ENCODE measurements at regions not wholly inside any gene's neighbourhood (a gene's known extent, or its start where the extent isn't known, plus 50 kb on each side); places are given as distances from the start of the nearest gene placed in this dataset.

DNA sequence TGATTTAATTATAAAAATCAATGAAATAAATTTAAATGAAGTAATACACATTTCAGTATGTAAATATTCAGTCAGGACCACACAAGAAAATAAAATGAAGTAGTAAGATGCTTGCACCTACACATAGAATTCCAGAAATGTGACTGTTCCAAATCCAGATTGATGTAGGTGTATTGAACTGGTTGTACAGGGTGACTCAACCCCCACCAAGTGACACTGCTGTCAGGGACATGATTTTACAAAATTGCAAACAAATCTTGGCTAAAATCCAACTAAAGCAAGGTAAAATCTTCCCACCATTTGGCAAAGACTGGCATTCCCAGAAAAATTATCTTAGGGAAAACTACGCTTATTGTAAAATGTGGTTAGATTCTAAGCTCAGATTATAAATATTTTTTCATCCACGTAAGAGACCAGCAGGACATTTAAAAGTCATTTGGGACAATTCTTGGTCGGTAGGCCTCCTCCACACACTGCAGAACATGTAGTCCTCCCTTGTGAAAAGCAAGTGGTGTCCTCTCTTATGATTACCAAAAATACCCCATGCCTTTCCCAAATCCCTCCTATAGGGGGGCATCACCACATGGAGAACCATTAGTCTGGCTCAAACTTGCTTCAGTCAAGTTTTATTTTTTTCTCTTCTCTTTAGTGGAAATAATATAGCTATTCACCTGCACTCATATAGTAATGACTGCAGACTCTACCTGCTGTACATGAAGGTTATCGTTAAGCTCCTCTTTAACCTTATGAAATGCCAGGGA is 287.1 kb upstream of the SMIM30 start:
- Histone ChIP-seq H3K36me3 (no peaks in the 10 kb centered on the region), H3K4me1 (no peaks in the 10 kb centered on the region), H3K27ac (no peak overlapping the region), H3K9me3 (replicated peaks) (no peaks in the 10 kb centered on the region), H3K27me3 (no peaks in the 10 kb centered on the region), H3K4me3 (no peak overlapping the region)
- DNase-seq: no peak

DNA sequence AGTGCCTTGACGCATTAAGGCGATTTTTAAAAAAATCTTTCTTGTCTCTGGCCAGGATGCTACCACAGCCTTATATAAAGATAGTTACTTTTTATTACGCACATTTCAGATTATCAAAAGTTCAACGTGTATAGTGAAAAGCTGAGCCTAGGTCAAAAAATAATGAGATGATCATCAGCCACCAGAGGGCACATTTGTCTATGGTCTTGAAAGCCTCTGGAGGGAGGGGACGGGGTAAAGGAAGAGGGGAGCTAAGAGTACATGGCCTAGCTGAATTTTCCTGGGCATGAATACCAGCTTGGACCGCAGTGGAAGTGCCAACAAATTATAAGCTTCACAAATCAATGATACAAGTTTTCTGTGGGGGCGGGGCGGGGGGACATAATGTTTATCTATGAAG is 285.9 kb upstream of the SMIM30 start:
- Histone ChIP-seq H3K27me3 (no peaks in the 10 kb centered on the region), H3K4me3 (no peak overlapping the region), H3K27ac (no peak overlapping the region), H3K36me3 (no peaks in the 10 kb centered on the region), H3K4me1 (no peaks in the 10 kb centered on the region), H3K9me3 (replicated peaks) (0 out of 2 replicates have a peak, but pooled peaks cover 4% of the 10 kb centered on the region)
- DNase-seq: peak; percentile 14 to 41

DNA sequence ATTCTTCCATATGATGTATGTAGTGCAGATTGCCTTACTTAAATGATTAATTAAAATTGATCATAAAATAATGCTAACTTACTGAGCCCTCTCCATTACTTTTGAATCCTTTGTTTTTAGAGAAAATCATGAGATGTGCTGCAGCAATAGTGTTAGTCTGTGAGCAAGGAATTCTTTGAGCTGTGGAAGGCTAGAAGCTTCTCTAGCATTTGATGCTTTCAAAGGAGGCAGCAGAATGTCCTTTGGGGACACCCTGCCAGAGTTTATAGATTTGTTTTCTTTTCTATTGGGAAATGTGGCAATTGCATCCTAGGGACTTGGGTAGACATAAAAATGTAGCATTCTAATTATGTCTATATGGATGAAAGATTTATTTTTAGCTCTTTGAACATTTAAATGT is 284.1 kb upstream of the SMIM30 start:
- no peak overlapping the region for H3K27ac ChIP-seq
- H3K36me3 ChIP-seq: no peaks in the 10 kb centered on the region
- no peak overlapping the region for H3K4me3 ChIP-seq
- H3K27me3 ChIP-seq: no peaks in the 10 kb centered on the region
- no peak for DNase-seq
- 0 out of 2 replicates have a peak, but pooled peaks cover 4% of the 10 kb centered on the region for H3K9me3 ChIP-seq (replicated peaks)
- no peaks in the 10 kb centered on the region for H3K4me1 ChIP-seq

DNA sequence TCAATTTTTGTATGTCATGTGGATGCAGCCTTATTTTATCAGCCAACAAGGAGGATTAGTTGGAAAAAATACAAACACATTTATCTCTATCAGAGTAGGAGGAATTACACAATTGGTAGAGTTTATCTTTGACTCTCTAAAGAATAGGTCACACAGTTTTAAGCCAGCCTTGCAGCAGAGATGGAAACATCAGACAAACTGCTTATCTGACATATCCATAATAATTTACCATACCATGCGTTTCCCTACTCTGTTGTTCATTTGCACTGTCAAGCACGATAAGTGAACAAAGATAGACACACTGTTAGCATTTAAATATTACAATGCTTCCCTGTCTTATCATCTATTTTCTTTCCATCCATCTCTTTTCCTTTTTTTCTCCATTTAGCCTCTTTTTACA is 283.7 kb upstream of the SMIM30 start:
- Histone ChIP-seq H3K9me3 (replicated peaks) (0 out of 2 replicates have a peak, but pooled peaks cover 4% of the 10 kb centered on the region), H3K4me3 (no peak overlapping the region), H3K27ac (no peak overlapping the region), H3K36me3 (no peaks in the 10 kb centered on the region), H3K4me1 (no peaks in the 10 kb centered on the region), H3K27me3 (no peaks in the 10 kb centered on the region)
- DNase-seq: no peak

DNA sequence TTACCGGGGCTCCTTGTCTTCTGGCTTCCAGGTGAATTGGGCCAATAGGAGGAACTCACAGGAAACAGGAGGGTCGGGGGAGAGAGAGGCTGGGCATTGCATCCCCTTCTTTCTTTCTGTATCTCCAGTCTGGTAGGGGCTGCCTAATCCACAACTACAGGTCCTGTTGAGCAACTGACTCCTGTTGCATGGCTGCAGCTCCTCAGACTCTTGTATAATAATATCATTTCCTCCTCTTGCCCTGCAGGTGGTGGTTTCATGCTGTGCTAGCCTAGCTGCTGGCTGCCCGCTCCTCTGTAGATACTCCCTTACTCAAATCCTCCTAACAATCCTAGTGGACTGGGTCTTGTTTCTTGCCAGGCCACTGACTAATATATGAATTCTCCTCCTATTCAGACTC is 276.5 kb upstream of the SMIM30 start:
- no peak overlapping the region for H3K27ac ChIP-seq
- H3K4me1 ChIP-seq: peaks cover 29% of the 10 kb centered on the region
- no peaks in the 10 kb centered on the region for H3K36me3 ChIP-seq
- DNase-seq: no peak
- H3K4me3 ChIP-seq: no peak overlapping the region
- no peaks in the 10 kb centered on the region for H3K27me3 ChIP-seq
- 0 out of 2 replicates have a peak, but pooled peaks cover 3% of the 10 kb centered on the region for H3K9me3 ChIP-seq (replicated peaks)

DNA sequence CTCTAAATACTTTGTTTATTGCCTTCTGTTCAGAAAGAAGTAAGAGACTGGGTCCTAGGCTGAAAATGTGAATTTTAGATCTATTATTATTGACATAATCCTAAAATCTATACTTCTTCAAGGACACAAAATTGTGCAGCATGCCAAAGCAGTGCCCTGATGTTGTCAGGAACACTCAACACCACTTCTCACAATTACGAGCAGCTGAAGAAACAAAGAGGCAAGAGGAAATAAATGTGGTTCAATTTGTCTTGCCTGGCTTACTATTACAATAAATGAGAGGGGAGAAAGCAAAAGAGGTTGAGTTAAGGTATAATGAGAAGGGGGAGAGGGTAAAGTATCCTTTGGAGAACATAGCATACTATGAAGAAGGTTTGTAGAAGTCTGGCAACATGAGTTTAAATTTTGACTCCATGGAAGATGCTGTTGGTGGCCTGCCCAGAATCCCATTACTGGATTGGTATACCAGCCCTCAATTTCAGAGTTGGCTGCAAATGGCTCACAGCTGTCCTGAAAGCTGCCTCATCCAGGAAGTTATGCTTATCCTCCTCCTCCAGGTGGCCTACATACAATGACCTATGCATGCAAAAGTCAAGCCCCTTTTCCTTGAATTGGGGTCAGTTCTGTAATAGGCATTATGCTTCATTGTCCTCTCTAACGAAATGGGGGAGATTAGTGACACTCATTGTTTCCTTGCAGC is 274.6 kb upstream of the SMIM30 start:
- peaks cover 29% of the 10 kb centered on the region for H3K4me1 ChIP-seq
- no peaks in the 10 kb centered on the region for H3K27me3 ChIP-seq
- peak; percentile 82 to 90 for DNase-seq
- H3K4me3 ChIP-seq: no peak overlapping the region
- peak overlapping the region; percentile 92 for H3K27ac ChIP-seq
- H3K36me3 ChIP-seq: no peaks in the 10 kb centered on the region
- peaks cover 13% of the 10 kb centered on the region; the same call in 1 of the 2 replicates for H3K9me3 ChIP-seq (replicated peaks)

DNA sequence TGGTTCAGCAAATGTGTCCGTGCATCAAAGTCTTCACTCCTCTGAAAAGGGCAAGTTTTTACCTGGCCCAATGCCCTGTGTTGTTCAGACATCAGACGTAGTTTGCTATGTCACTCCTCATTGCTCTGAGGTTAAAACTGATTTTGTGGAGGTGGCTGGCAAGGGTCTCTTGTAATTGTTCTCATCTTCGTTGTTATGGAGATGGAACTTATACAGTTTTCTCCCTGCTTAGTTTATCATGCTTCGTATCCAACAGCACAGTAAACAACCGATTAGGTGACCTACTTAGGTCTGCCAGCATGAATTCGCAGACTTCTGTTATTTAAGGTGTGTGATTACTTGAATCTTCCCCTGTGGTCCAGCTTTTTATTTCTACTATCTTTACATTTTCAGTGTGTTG is 274.1 kb upstream of the SMIM30 start:
- Histone ChIP-seq H3K36me3 (no peaks in the 10 kb centered on the region), H3K27me3 (no peaks in the 10 kb centered on the region), H3K4me3 (no peak overlapping the region), H3K27ac (peak overlapping the region; percentile 92), H3K4me1 (peaks cover 29% of the 10 kb centered on the region), H3K9me3 (replicated peaks) (peaks cover 13% of the 10 kb centered on the region; the same call in 1 of the 2 replicates)
- DNase-seq: peak; percentile 23 to 66

DNA sequence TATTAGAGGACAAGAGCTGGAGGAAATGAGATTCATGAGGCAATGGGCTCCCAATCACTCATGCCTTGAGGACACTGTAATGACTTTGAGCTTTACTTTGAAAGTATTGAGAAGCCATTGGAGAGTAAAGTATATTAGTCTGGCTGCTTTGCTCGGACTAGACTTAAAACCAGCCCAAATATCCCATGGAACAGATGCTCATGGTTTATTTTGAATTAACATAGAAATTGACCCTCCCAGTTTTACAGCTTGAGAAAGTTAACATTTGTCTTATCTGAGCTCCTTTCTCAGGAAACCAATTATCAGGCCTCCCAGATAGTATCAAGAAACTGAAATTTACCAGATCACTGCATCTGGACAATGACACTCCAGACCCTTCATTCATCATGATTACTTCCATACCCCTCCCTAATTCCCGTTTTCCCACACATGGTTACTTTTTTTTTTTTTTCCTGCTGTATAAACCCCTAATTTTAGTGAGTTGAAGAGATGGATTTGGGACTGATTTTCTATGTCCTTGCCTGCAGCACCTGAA is 270.8 kb upstream of the SMIM30 start:
- Histone ChIP-seq H3K4me1 (peaks cover 28% of the 10 kb centered on the region), H3K27ac (no peak overlapping the region), H3K36me3 (no peaks in the 10 kb centered on the region), H3K4me3 (no peak overlapping the region), H3K27me3 (no peaks in the 10 kb centered on the region), H3K9me3 (replicated peaks) (peaks cover 13% of the 10 kb centered on the region; the same call in 1 of the 2 replicates)
- no peak for DNase-seq

DNA sequence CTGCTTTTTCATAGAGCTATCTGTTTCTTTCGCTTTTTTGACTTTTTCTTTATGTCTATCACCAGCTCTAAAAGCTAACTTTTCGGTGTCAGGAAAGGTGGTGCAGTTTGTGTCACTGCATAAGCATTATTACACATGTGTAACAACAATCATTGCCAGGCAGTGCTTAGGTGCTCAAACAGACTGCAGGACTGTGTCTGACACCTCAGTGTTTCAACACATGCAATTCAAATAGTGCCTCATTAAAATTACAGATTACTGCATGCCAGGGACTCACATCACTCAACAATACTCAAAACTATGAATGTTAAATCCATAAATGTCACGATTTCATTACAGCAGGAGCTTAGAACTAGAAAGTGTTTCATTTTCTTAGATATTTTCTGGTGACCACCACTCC is 265.3 kb upstream of the SMIM30 start:
- no peaks in the 10 kb centered on the region for H3K36me3 ChIP-seq
- DNase-seq: no peak
- no peak overlapping the region for H3K4me3 ChIP-seq
- 0 out of 2 replicates have a peak, but pooled peaks cover 3% of the 10 kb centered on the region for H3K9me3 ChIP-seq (replicated peaks)
- no peaks in the 10 kb centered on the region for H3K4me1 ChIP-seq
- H3K27me3 ChIP-seq: no peaks in the 10 kb centered on the region
- no peak overlapping the region for H3K27ac ChIP-seq

DNA sequence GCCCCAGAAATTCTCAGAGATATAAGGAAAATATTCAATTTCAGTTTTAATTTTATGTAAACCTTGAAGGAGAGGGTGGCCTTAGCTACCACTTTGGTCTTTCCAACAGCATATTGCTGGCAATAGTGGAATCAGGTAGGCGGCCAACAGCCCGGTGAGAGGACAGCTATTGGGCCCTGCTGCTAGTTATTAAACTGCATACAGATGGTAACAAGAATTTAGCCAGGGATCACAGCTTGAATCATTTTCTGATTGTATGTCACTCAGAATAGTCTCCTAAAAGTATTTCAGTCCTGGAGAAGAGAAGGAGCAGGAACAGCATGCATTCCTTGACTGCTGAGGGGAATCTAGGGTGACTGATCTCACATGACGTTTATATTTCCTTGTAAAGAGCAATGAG is 261.4 kb upstream of the SMIM30 start:
- H3K4me3 ChIP-seq: no peak overlapping the region
- no peak for DNase-seq
- no peaks in the 10 kb centered on the region for H3K36me3 ChIP-seq
- no peak overlapping the region for H3K27ac ChIP-seq
- no peaks in the 10 kb centered on the region for H3K9me3 ChIP-seq (replicated peaks)
- no peaks in the 10 kb centered on the region for H3K27me3 ChIP-seq
- no peaks in the 10 kb centered on the region for H3K4me1 ChIP-seq

DNA sequence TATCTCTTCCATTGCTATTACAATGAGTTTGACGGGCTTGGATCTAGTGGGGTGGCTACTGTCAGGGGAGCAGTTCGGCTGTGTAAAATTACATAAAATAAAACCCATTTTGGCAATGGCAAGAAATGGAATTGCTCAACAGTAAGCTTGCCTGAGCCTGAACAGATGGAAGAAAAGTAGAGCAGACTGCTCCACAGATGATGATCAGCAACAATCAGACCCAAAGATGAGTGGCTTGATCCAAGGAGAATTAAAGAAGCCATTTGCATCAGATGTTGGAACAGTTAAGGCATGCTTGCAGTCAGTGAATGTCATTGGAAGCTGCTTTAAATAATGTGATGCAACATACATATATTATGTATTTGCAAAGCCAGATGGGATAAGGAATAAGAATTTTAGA is 256.6 kb upstream of the SMIM30 start:
- H3K27me3 ChIP-seq: no peaks in the 10 kb centered on the region
- no peaks in the 10 kb centered on the region for H3K9me3 ChIP-seq (replicated peaks)
- peaks cover 18% of the 10 kb centered on the region for H3K4me1 ChIP-seq
- DNase-seq: no peak
- no peak overlapping the region for H3K4me3 ChIP-seq
- H3K27ac ChIP-seq: no peak overlapping the region
- no peaks in the 10 kb centered on the region for H3K36me3 ChIP-seq

DNA sequence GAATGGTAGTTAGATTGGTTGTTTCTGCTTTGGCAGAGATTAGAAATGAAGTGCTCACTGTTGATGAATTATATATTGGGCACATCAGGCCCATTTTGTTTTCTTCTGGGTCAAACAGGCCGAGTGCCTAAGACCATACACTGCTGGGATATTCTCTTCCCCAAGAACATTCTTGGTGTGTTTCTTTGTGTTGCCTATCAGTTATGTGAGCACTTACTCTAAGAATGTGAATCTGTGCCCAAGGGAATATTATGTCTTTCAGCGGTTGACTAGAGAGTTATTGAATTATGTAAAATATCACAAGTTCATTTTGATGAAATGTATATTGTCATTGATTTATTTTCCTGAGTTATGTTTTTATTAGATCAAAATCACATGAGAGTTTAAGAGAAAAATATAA is 255.5 kb upstream of the SMIM30 start:
- Histone ChIP-seq H3K36me3 (no peaks in the 10 kb centered on the region), H3K27ac (no peak overlapping the region), H3K4me1 (peaks cover 18% of the 10 kb centered on the region), H3K4me3 (no peak overlapping the region), H3K9me3 (replicated peaks) (no peaks in the 10 kb centered on the region), H3K27me3 (no peaks in the 10 kb centered on the region)
- no peak for DNase-seq

DNA sequence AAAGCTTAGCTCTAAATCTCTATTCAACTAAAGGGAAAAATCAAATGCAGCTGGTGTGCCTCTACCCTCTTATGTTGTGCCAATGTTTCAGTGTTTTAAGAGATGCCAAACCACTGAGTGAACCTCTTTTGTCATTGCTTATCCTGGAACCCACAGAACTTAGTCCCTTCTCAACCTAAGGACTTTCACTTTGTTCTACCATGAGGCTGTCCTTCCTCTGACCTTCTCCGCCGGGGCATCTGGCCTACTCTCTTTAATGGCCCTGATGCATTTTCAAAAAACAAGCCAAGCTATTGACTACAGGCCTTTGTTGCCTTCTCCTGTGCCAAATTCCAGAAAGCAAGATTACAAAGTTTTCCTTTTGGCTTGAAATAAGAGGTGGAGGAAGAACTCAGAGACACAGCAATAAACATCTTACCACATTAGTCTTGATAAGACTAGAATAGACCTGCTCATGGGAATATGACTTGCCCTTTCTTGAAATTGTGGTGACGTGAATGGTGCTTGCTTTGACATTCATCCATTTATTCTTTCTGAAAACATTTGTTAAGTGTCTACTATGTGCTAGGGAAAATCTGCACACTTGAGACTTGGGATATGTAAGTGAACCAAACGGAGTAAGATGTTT is 253.2 kb upstream of the SMIM30 start:
- Histone ChIP-seq H3K4me3 (no peak overlapping the region), H3K9me3 (replicated peaks) (no peaks in the 10 kb centered on the region), H3K4me1 (peaks cover 18% of the 10 kb centered on the region), H3K27ac (peak overlapping the region; percentile 13), H3K27me3 (no peaks in the 10 kb centered on the region), H3K36me3 (no peaks in the 10 kb centered on the region)
- peak; percentile 59 to 80 for DNase-seq

DNA sequence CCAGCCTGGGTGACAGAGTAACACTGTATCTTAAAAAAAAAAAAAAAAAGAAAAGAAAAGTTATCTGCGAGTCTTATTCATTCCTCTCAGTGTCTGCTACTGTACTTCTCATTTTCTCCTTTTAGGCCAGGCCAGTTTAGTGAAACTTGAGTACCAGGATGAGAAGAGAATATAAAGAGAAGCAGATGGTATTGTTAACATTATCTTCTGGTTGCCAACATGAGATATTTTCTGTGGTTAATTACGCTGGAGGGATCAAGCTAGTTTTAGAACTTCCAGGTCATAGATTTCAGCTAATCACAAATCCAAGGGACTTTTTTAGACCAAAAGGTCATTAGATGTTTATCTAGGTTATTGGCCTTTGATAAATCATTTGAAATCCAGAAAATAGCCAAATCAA is 252.6 kb upstream of the SMIM30 start:
- Histone ChIP-seq H3K36me3 (no peaks in the 10 kb centered on the region), H3K4me1 (peaks cover 18% of the 10 kb centered on the region)
- peak; percentile 14 to 72 for DNase-seq

DNA sequence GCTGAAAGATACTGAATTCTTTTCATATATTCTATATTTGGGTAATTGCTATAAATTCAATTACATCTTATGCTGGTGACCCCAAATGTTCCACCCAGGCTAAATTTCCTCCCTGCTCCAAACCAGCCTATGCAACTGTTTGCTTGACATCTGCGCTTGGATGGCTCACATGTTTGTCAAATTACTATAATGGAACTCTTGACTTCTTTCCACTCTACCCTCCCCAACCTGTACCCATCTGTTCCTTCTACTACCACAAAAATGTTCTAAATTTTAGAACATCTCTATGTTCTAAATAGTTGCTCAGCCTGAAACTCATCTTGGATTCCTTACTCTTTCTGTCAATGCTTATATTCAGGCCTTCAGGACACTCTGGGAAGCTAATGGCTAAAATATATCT is 249.9 kb upstream of the SMIM30 start:
- no peaks in the 10 kb centered on the region for H3K36me3 ChIP-seq
- H3K4me1 ChIP-seq: peaks cover 18% of the 10 kb centered on the region
- H3K27ac ChIP-seq: no peak overlapping the region
- DNase-seq: no peak
- no peaks in the 10 kb centered on the region; the same call in 1 of the 2 replicates for H3K9me3 ChIP-seq (replicated peaks)
- H3K4me3 ChIP-seq: no peak overlapping the region
- H3K27me3 ChIP-seq: no peaks in the 10 kb centered on the region

More for the DNA sequence above, 252.6 kb upstream of the SMIM30 start:
- no peaks in the 10 kb centered on the region for H3K9me3 ChIP-seq (replicated peaks)
- peak overlapping the region; percentile 13 for H3K27ac ChIP-seq
- H3K4me3 ChIP-seq: no peak overlapping the region
- no peaks in the 10 kb centered on the region for H3K27me3 ChIP-seq

Data from SJCRH30 (cell line).